ENCODE measurements at regions not wholly inside any gene's neighbourhood (a gene's known extent, or its start where the extent isn't known, plus 50 kb on each side); places are given as distances from the start of the nearest gene placed in this dataset.

GRCh38 chr3:26074080-26074479 lies 284.2 kb downstream of the OXSM start:
- 85% methylated on average over 1 of the region's 1 CpG for WGBS, 2 donors
- no peak for DNase-seq
- Histone ChIP-seq H3K27me3 (no peaks in the 10 kb centered on the region), H3K27ac (no peak overlapping the region), H3K9me3 (no peaks in the 10 kb centered on the region), H3K4me1 (no peaks in the 10 kb centered on the region), H3K36me3 (ENCODE audit: low read depth, missing control alignments) (no peaks in the 10 kb centered on the region), H3K4me3 (no peak overlapping the region)
- no peak for TF ChIP-seq POLR2A (IDR thresholded peaks at IDR 0.05)
- TF ChIP-seq CTCF (IDR thresholded peaks at IDR 0.05) = no peak
- intact Hi-C loops (cut with DNase I; ENCODE audit: low total_unique reads) = no loop called here

GRCh38 chr3:26078539-26078938 lies 288.6 kb downstream of the OXSM start:
- Histone ChIP-seq H3K4me3 (no peak overlapping the region), H3K27ac (no peak overlapping the region), H3K9me3 (no peaks in the 10 kb centered on the region), H3K27me3 (no peaks in the 10 kb centered on the region), H3K4me1 (no peaks in the 10 kb centered on the region), H3K36me3 (ENCODE audit: low read depth, missing control alignments) (no peaks in the 10 kb centered on the region)
- 86 to 100% methylated on average over 1 of the region's 1 CpG for WGBS, 2 donors
- intact Hi-C loops (cut with DNase I; ENCODE audit: low total_unique reads) = no loop called here
- TF ChIP-seq CTCF (IDR thresholded peaks at IDR 0.05) = no peak
- no peak for TF ChIP-seq POLR2A (IDR thresholded peaks at IDR 0.05)
- DNase-seq = no peak

GRCh38 chr3:26081166-26081565 lies 291.3 kb downstream of the OXSM start:
- H3K27me3 ChIP-seq = no peaks in the 10 kb centered on the region
- WGBS, 2 donors = 86 to 100% methylated on average over 1 of the region's 1 CpG
- DNase-seq = no peak

GRCh38 chr3:26081806-26082205 lies 291.9 kb downstream of the OXSM start:
- H3K27ac ChIP-seq = no peak overlapping the region
- TF ChIP-seq CTCF (IDR thresholded peaks at IDR 0.05) (no peak), POLR2A (IDR thresholded peaks at IDR 0.05) (no peak)
- WGBS, 2 donors = 62 to 67% methylated on average over 1 of the region's 1 CpG
- no peaks in the 10 kb centered on the region for H3K27me3 ChIP-seq
- intact Hi-C loops (cut with DNase I; ENCODE audit: low total_unique reads) = no loop called here
- DNase-seq = no peak
- no peaks in the 10 kb centered on the region for H3K9me3 ChIP-seq
- H3K36me3 ChIP-seq (ENCODE audit: low read depth, missing control alignments) = no peaks in the 10 kb centered on the region
- no peaks in the 10 kb centered on the region for H3K4me1 ChIP-seq
- no peak overlapping the region for H3K4me3 ChIP-seq

More at GRCh38 chr3:26081166-26081565, 291.3 kb downstream of the OXSM start:
- H3K4me1 ChIP-seq = no peaks in the 10 kb centered on the region
- TF ChIP-seq POLR2A (IDR thresholded peaks at IDR 0.05) (no peak), CTCF (IDR thresholded peaks at IDR 0.05) (no peak)
- H3K36me3 ChIP-seq (ENCODE audit: low read depth, missing control alignments) = no peaks in the 10 kb centered on the region
- H3K4me3 ChIP-seq = no peak overlapping the region
- H3K27ac ChIP-seq = no peak overlapping the region
- intact Hi-C loops (cut with DNase I; ENCODE audit: low total_unique reads) = no loop called here
- no peaks in the 10 kb centered on the region for H3K9me3 ChIP-seq

GRCh38 chr3:26082911-26083310 lies 293.0 kb downstream of the OXSM start:
- no peaks in the 10 kb centered on the region for H3K4me1 ChIP-seq
- intact Hi-C loops (cut with DNase I; ENCODE audit: low total_unique reads) = no loop called here
- no peaks in the 10 kb centered on the region for H3K27me3 ChIP-seq
- H3K36me3 ChIP-seq (ENCODE audit: low read depth, missing control alignments) = no peaks in the 10 kb centered on the region
- no peaks in the 10 kb centered on the region for H3K9me3 ChIP-seq
- WGBS, 2 donors = 61 to 69% methylated on average over 3 of the region's 3 CpGs
- no peak for DNase-seq
- H3K4me3 ChIP-seq = no peak overlapping the region
- no peak for TF ChIP-seq CTCF (IDR thresholded peaks at IDR 0.05)
- no peak for TF ChIP-seq POLR2A (IDR thresholded peaks at IDR 0.05)
- H3K27ac ChIP-seq = no peak overlapping the region

Measured in testis (tissue), 2 donors.